Calu3 (cell line): ENCODE measurements at regions not wholly inside any gene's neighbourhood (a gene's known extent, or its start where the extent isn't known, plus 50 kb on each side); places are given as distances from the start of the nearest gene placed in this dataset.

Source experiments
- BruUV-seq: library from RNA; stranded (reverse); fragments of 400-500 nt; replicated peaks from 2 replicates; lab custom pipeline; 2021; lab: Mats Ljungman, UMichigan
- CTCF ChIA-PET: fragments of 300-600 bp; sonication (Branson Sonifier 250); formaldehyde crosslinking; loops from one replicate; lab custom pipeline; 2022; ENCODE audit warnings: antibody characterized with exemption; lab: Charles Lee
- DNase-seq: peaks from one replicate; pipeline ENCODE4 v3.0.0; 2022
- H3K27ac Mint-ChIP-seq: one replicate; pipeline ENCODE4 v1.8.0; 2022; ENCODE audit warnings: mixed read lengths; ENCODE audit not compliant: unreplicated experiment
- H3K27me3 Mint-ChIP-seq: one replicate; pipeline ENCODE4 v1.8.0; 2022; ENCODE audit warnings: mixed read lengths; ENCODE audit not compliant: unreplicated experiment
- H3K36me3 Mint-ChIP-seq: one replicate; pipeline ENCODE4 v1.8.0; 2022; ENCODE audit warnings: mild to moderate bottlenecking, moderate library complexity, mixed read lengths; ENCODE audit not compliant: insufficient read depth, unreplicated experiment
- H3K4me1 Mint-ChIP-seq: one replicate; pipeline ENCODE4 v1.8.0; 2022; ENCODE audit warnings: mild to moderate bottlenecking, low read depth, mixed read lengths; ENCODE audit not compliant: unreplicated experiment
- H3K4me3 Mint-ChIP-seq: one replicate; pipeline ENCODE4 v1.8.0; 2022; ENCODE audit warnings: mild to moderate bottlenecking, low read depth, moderate library complexity, mixed read lengths; ENCODE audit not compliant: unreplicated experiment
- H3K9me3 Mint-ChIP-seq: one replicate; pipeline ENCODE4 v1.8.0; 2022; ENCODE audit warnings: low read depth, mixed read lengths; ENCODE audit not compliant: unreplicated experiment
- intact Hi-C: fragments of 100-400 bp; cut with micrococcal nuclease; formaldehyde crosslinking; loops from one replicate; pipeline ENCODE4 v1.10.0; 2022; ENCODE audit not compliant: unreplicated experiment
- TF ChIP-seq, protein P1 (sequence below): fragments of 200-600 bp; IDR thresholded peaks from one replicate; pipeline ENCODE4 v1.8.0; 2022; ENCODE audit warnings: antibody characterized with exemption; ENCODE audit not compliant: unreplicated experiment

DNA sequence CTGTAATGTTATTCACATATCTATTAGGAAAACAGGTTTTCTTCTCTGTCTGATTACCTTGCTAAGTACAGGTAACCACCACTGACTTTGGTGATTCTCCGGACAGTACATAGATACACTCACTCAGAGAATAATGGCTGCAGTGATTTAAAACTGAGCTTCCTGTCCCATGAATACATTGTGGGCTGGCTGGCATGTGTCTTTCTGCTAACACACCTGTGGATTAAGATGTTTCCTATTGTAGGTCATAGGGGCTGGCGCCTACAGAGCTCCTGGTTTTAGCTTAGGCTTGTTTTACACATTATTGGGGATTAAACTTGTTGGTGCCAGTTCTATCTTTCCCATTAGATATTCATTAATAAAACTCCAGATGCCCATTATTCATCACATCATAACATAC is 102.7 kb upstream of the MEIS2 start:
- CTCF ChIA-PET = interaction anchor here (0.6 kb wide), 1 partner anchor 606 kb away, joined by 3 read pairs; no protein-coding TSS in a partner anchor

DNA sequence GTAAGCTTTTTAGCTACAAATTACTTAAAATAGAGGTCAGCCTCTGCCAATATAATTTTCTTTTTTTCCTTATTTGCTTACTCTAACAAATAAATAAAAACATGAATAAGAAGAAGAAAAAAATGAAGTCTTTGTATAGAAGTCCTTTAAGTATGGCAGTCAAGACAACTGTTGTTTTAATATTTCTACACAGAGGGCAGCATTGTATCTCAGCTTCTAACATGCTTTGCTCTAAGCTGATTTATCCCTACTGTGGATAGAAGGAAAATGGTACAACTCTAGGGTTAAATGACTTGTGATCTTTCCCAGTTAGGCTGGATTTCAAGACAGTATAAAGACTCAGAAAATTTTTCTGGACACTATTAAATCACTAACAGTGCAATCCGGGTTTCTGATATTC is 104.3 kb upstream of the MEIS2 start:
- no peaks in the 10 kb centered on the region for H3K36me3 Mint-ChIP-seq
- no peak for DNase-seq
- intact Hi-C loops = no loop called here
- H3K27ac Mint-ChIP-seq = no peak overlapping the region
- H3K4me3 Mint-ChIP-seq = no peak overlapping the region
- no peaks in the 10 kb centered on the region for H3K4me1 Mint-ChIP-seq
- CTCF ChIA-PET = no interaction called here
- no peaks in the 10 kb centered on the region for H3K9me3 Mint-ChIP-seq
- TF ChIP-seq, protein P1, sequence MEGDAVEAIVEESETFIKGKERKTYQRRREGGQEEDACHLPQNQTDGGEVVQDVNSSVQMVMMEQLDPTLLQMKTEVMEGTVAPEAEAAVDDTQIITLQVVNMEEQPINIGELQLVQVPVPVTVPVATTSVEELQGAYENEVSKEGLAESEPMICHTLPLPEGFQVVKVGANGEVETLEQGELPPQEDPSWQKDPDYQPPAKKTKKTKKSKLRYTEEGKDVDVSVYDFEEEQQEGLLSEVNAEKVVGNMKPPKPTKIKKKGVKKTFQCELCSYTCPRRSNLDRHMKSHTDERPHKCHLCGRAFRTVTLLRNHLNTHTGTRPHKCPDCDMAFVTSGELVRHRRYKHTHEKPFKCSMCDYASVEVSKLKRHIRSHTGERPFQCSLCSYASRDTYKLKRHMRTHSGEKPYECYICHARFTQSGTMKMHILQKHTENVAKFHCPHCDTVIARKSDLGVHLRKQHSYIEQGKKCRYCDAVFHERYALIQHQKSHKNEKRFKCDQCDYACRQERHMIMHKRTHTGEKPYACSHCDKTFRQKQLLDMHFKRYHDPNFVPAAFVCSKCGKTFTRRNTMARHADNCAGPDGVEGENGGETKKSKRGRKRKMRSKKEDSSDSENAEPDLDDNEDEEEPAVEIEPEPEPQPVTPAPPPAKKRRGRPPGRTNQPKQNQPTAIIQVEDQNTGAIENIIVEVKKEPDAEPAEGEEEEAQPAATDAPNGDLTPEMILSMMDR = no peak
- BruUV-seq = no TSS peak
- no peaks in the 10 kb centered on the region for H3K27me3 Mint-ChIP-seq

More for the DNA sequence above, 102.7 kb upstream of the MEIS2 start:
- Mint-ChIP-seq H3K27ac (no peak overlapping the region), H3K4me1 (no peaks in the 10 kb centered on the region), H3K9me3 (no peaks in the 10 kb centered on the region), H3K27me3 (no peaks in the 10 kb centered on the region), H3K4me3 (no peak overlapping the region), H3K36me3 (no peaks in the 10 kb centered on the region)
- TF ChIP-seq, protein P1 = no peak
- no peak for DNase-seq
- BruUV-seq = no TSS peak
- intact Hi-C loops = no loop called here

DNA sequence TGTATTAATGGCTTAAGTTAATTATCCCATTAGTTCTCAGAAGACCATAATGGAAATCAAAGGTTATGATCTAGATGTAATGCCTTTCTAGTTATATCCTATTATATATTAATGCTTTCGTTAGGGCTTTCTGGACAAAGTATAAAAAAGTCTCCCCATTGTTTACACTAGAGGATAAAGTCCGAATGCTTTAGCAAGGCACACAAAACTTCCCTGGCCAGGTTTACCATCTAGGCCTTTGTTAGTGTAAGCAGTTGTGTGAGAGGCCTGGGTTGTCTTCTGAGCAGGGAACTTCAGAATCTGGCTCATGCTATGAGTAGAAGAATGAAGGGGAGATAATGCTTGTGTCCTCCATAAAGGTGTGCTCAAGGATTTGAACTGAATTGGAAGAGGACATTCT is 106.3 kb upstream of the MEIS2 start:
- no peak for DNase-seq

DNA sequence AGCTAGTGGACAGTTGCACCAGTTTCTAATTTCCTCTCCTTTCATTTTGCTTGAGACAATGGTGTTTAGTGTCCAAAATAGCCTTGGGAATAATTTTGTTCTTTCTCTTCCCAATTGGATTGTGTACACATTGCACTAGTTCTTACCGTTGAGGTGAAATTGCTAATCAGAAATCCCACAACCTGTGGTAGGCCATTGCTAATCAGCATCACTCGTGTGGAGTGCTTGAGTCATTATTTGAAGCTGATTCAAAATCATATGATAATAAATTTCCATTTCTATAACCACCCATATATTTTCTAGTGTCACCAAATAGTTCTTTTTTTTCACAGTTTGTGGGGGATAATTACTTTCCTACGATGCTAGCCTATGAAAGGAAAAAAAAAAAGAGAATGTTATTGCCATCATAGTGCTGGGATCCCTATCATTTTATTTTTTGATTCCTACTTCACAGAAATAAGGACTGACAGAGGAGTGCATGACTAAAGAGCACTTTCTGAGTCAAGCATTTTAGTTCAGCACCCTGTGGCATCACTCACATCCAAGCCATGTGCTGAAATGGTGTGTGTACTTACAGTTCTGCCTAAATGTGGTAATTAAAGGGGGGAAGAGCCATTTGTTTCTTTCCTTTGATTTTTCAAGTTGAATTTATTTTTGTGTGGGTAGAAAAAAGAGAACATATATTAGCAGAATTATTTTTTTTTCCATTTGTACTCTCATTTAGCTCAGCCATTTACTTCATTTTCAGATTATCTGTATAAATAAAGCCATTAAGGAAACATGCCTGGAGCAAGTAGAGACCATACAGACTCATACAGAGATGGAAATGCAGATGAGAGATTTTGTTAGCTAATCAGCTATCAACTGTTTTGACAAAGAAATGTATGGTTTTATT is 108.0 kb upstream of the MEIS2 start:
- intact Hi-C loops = no loop called here
- Mint-ChIP-seq H3K27me3 (no peaks in the 10 kb centered on the region), H3K36me3 (no peaks in the 10 kb centered on the region), H3K4me1 (no peaks in the 10 kb centered on the region), H3K27ac (no peak overlapping the region), H3K9me3 (no peaks in the 10 kb centered on the region), H3K4me3 (no peak overlapping the region)
- CTCF ChIA-PET = interaction anchor here (0.6 kb wide), 1 partner anchor 82 kb away, joined by 9 read pairs; no protein-coding TSS in a partner anchor
- TF ChIP-seq, protein P1 = no peak
- no TSS peak for BruUV-seq
- DNase-seq = no peak

More for the DNA sequence above, 106.3 kb upstream of the MEIS2 start:
- no peak overlapping the region for H3K4me3 Mint-ChIP-seq
- no peaks in the 10 kb centered on the region for H3K36me3 Mint-ChIP-seq
- BruUV-seq = no TSS peak
- H3K27ac Mint-ChIP-seq = no peak overlapping the region
- no peaks in the 10 kb centered on the region for H3K4me1 Mint-ChIP-seq
- no peaks in the 10 kb centered on the region for H3K9me3 Mint-ChIP-seq
- intact Hi-C loops = no loop called here
- CTCF ChIA-PET = no interaction called here
- TF ChIP-seq, protein P1 = no peak
- no peaks in the 10 kb centered on the region for H3K27me3 Mint-ChIP-seq
